Ectodermal cell (in vitro differentiated cells): ENCODE measurements at regions not wholly inside any gene's neighbourhood (a gene's known extent, or its start where the extent isn't known, plus 50 kb on each side); places are given as distances from the start of the nearest gene placed in this dataset.
"Not testable (repeated sequence)": the region's sequence is repeated elsewhere in the genome, so short reads cannot be mapped to it uniquely, and the experiment has no call there.

Experiments
- H3K27ac ChIP-seq: 2 replicates; pipeline ENCODE4 v1.7.0; 2013; ENCODE audit warnings: mild to moderate bottlenecking, low read depth, low read length; ENCODE audit not compliant: insufficient read depth, poor library complexity, severe bottlenecking
- H3K27me3 ChIP-seq: 2 replicates; pipeline ENCODE4 v1.7.0; 2013; ENCODE audit warnings: mild to moderate bottlenecking, low read length; ENCODE audit not compliant: insufficient read depth, control insufficient read depth, poor library complexity, severe bottlenecking
- H3K36me3 ChIP-seq: one replicate; pipeline ENCODE4 v1.7.0; 2013; ENCODE audit warnings: low read length; ENCODE audit not compliant: control insufficient read depth, insufficient read depth
- H3K4me1 ChIP-seq: one replicate; pipeline ENCODE4 v1.7.0; 2013; ENCODE audit warnings: low read length; ENCODE audit not compliant: control insufficient read depth, insufficient read depth
- H3K4me3 ChIP-seq: 2 replicates; pipeline ENCODE4 v1.7.0; 2013; ENCODE audit warnings: low read depth, low read length, control low read depth; ENCODE audit not compliant: insufficient read depth
- H3K9me3 ChIP-seq: 2 replicates; pipeline ENCODE4 v1.7.0; 2013; ENCODE audit warnings: mild to moderate bottlenecking, low read length, moderate library complexity; ENCODE audit not compliant: control insufficient read depth
- WGBS, 2 experiments: methylation state at CpG; one replicate each; pipeline ENCODE4 v1.1.7; 2013; ENCODE audit warnings: missing lambda C conversion rate in 2 of 2; 5-methylcytosine and 5-hydroxymethylcytosine counted together

GRCh38 chr11:69869311-69869939, 50.2 kb upstream of the FGF3 start:
- Histone ChIP-seq H3K27me3 (no peaks in the 10 kb centered on the region), H3K27ac (no peak overlapping the region)
- WGBS, 2 experiments, result 91 to 92% methylated on average over 12 to 13 of the region's 13 CpGs

GRCh38 chr11:69870766-69871165, 51.5 kb upstream of the FGF3 start:
- no peaks in the 10 kb centered on the region for H3K27me3 ChIP-seq
- H3K36me3 ChIP-seq, result no peaks in the 10 kb centered on the region
- 93 to 94% methylated on average over 2 to 3 of the region's 3 CpGs for WGBS, 2 experiments
- H3K27ac ChIP-seq, result no peak overlapping the region
- H3K4me3 ChIP-seq, result no peak overlapping the region
- no peaks in the 10 kb centered on the region for H3K9me3 ChIP-seq
- H3K4me1 ChIP-seq, result peaks cover 28% of the 10 kb centered on the region

More at GRCh38 chr11:69869311-69869939, 50.2 kb upstream of the FGF3 start:
- no peaks in the 10 kb centered on the region for H3K36me3 ChIP-seq
- H3K4me3 ChIP-seq, result no peak overlapping the region
- H3K9me3 ChIP-seq, result no peaks in the 10 kb centered on the region
- peaks cover 26% of the 10 kb centered on the region for H3K4me1 ChIP-seq

GRCh38 chr11:69873166-69874077, 54.2 kb upstream of the FGF3 start:
- 89 to 91% methylated on average over 15 of the region's 15 CpGs for WGBS, 2 experiments
- H3K27me3 ChIP-seq, result no peaks in the 10 kb centered on the region
- no peaks in the 10 kb centered on the region for H3K9me3 ChIP-seq
- no peaks in the 10 kb centered on the region for H3K36me3 ChIP-seq
- no peak overlapping the region for H3K4me3 ChIP-seq
- H3K4me1 ChIP-seq, result peaks cover 20% of the 10 kb centered on the region
- H3K27ac ChIP-seq, result no peak overlapping the region

- Histone ChIP-seq H3K27me3 (no peaks in the 10 kb centered on the region), H3K36me3 (no peaks in the 10 kb centered on the region), H3K27ac (no peak overlapping the region), H3K4me1 (peaks cover 11% of the 10 kb centered on the region), H3K4me3 (no peak overlapping the region), H3K9me3 (no peaks in the 10 kb centered on the region)
- WGBS, 2 experiments, result 93 to 94% methylated on average over 22 of the region's 22 CpGs
Measured at GRCh38 chr11:69874178-69874983, 55.2 kb upstream of the FGF3 start.

GRCh38 chr11:69874984-69875624, 55.9 kb upstream of the FGF3 start:
- no peak overlapping the region for H3K4me3 ChIP-seq
- no peaks in the 10 kb centered on the region for H3K9me3 ChIP-seq
- no peaks in the 10 kb centered on the region for H3K36me3 ChIP-seq
- H3K27ac ChIP-seq, result no peak overlapping the region
- H3K27me3 ChIP-seq, result no peaks in the 10 kb centered on the region
- peaks cover 8% of the 10 kb centered on the region for H3K4me1 ChIP-seq
- WGBS, 2 experiments, result 82 to 84% methylated on average over 21 of the region's 21 CpGs

GRCh38 chr11:69876013-69876412, 56.8 kb upstream of the FGF3 start:
- WGBS, 2 experiments, result 93 to 96% methylated on average over 10 of the region's 10 CpGs
- H3K36me3 ChIP-seq, result no peaks in the 10 kb centered on the region
- no peak overlapping the region for H3K27ac ChIP-seq
- no peaks in the 10 kb centered on the region for H3K27me3 ChIP-seq
- H3K4me3 ChIP-seq, result no peak overlapping the region
- H3K9me3 ChIP-seq, result no peaks in the 10 kb centered on the region
- H3K4me1 ChIP-seq, result peaks cover 8% of the 10 kb centered on the region

- WGBS, 2 experiments, result 94 to 96% methylated on average over 8 of the region's 8 CpGs
- no peak overlapping the region for H3K4me3 ChIP-seq
- H3K4me1 ChIP-seq, result peaks cover 8% of the 10 kb centered on the region
- no peaks in the 10 kb centered on the region for H3K9me3 ChIP-seq
- H3K27me3 ChIP-seq, result no peaks in the 10 kb centered on the region
- H3K27ac ChIP-seq, result no peak overlapping the region
- no peaks in the 10 kb centered on the region for H3K36me3 ChIP-seq
Measured at GRCh38 chr11:69877235-69877634, 58.0 kb upstream of the FGF3 start.

GRCh38 chr11:69877704-69878103, 58.5 kb upstream of the FGF3 start:
- H3K9me3 ChIP-seq, H3K36me3 ChIP-seq, H3K27me3 ChIP-seq, H3K27ac ChIP-seq, H3K4me3 ChIP-seq, H3K4me1 ChIP-seq: not testable (repeated sequence)
- whole genome bisulfite sequencing, 2 experiments, result 91 to 93% methylated on average over 6 to 7 of the region's 7 CpGs

GRCh38 chr11:69878144-69878883, 59.1 kb upstream of the FGF3 start:
- WGBS, 2 experiments, result 93 to 94% methylated on average over 12 of the region's 12 CpGs
- Histone ChIP-seq H3K9me3 (no peaks in the 10 kb centered on the region), H3K27ac (no peak overlapping the region), H3K4me3 (no peak overlapping the region), H3K4me1 (peaks cover 8% of the 10 kb centered on the region), H3K27me3 (no peaks in the 10 kb centered on the region), H3K36me3 (no peaks in the 10 kb centered on the region)
